Activated naive CD8-positive, alpha-beta T cell treated with anti-CD3 and anti-CD28 coated beads, Interleukin-2, amount 10 ng/mL, durations not matched to agents 7 days and 5 days (primary cell): ENCODE measurements at regions not wholly inside any gene's neighbourhood (a gene's known extent, or its start where the extent isn't known, plus 50 kb on each side); places are given as distances from the start of the nearest gene placed in this dataset.

Experiments
- ATAC-seq: fragments of 150-1000 bp; cut with Tn5 transposase; one replicate; pipeline ENCODE4 v1.10.0; 2021; ENCODE audit warnings: low read depth, moderate library complexity
- POLR2A ChIA-PET: fragments of 350-600 bp; sonication (Branson Sonifier 250); formaldehyde crosslinking; loops from one replicate; lab custom pipeline; 2021; ENCODE audit warnings: antibody characterized with exemption; lab: Charles Lee
- DNase-seq: peaks from one replicate; pipeline ENCODE4 v3.0.0; 2021
- H3K27ac Mint-ChIP-seq: one replicate; pipeline ENCODE4 v1.8.0; 2022; ENCODE audit warnings: mild to moderate bottlenecking, mixed read lengths
- H3K27me3 Mint-ChIP-seq: one replicate; pipeline ENCODE4 v1.8.0; 2022; ENCODE audit warnings: mild to moderate bottlenecking, moderate library complexity, mixed read lengths
- H3K36me3 Mint-ChIP-seq: one replicate; pipeline ENCODE4 v1.8.0; 2021; ENCODE audit warnings: mild to moderate bottlenecking, mixed read lengths
- H3K4me1 Mint-ChIP-seq: one replicate; pipeline ENCODE4 v1.8.0; 2021; ENCODE audit warnings: mixed read lengths
- H3K4me3 Mint-ChIP-seq: one replicate; pipeline ENCODE4 v1.8.0; 2022; ENCODE audit warnings: mild to moderate bottlenecking, moderate library complexity, mixed read lengths
- H3K9me3 Mint-ChIP-seq: one replicate; pipeline ENCODE4 v1.8.0; 2021; ENCODE audit warnings: mixed read lengths

DNA sequence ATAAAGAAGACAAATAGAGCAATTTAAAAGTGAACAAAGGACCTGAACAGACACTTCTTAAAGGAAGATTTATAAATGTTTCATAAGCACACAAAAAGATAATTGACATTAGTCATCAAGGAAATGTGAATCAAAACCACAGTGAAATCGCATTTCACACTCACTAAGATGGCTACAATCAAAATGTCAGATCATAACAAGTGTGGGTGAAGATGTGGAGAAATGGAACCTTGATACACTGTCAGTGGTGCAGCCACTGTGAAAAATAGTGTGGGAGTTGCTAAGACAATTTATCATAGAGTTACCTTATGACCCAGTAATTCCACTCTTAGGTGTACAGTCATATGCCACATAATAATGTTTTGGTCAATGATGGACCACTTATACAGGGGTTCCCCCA, 54.5 kb upstream of the HTR4 start:
- DNase-seq (no peak), ATAC-seq (no peak)
- Mint-ChIP-seq H3K27me3 (no peaks in the 10 kb centered on the region), H3K27ac (no peak overlapping the region), H3K9me3 (peaks cover 3% of the 10 kb centered on the region), H3K4me1 (no peaks in the 10 kb centered on the region), H3K4me3 (no peak overlapping the region), H3K36me3 (peaks cover 1% of the 10 kb centered on the region)
- POLR2A ChIA-PET, result no interaction called here

DNA sequence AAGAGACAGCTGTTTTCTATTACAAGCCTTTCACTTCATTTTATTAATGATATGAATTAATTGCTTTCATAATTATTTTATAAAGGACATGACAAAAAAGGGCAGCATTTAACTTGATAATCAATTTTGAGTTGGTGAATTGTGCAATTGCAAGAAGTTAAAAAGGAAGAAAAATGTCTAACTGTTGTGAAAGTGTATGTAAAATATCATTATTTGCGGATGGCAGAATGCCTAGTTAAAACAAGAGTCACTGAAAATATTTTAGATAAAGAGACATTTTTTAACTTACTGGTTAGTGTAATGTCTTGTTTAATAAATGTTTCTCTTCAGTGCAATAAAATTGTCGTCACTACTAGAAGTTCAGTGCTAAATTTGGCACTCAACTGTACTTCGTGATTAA, 57.6 kb upstream of the HTR4 start:
- ATAC-seq (no peak), DNase-seq (no peak)
- Mint-ChIP-seq H3K36me3 (peaks cover 1% of the 10 kb centered on the region), H3K9me3 (peaks cover 3% of the 10 kb centered on the region), H3K4me1 (no peaks in the 10 kb centered on the region), H3K27me3 (no peaks in the 10 kb centered on the region), H3K27ac (no peak overlapping the region), H3K4me3 (no peak overlapping the region)
- POLR2A ChIA-PET, result no interaction called here

DNA sequence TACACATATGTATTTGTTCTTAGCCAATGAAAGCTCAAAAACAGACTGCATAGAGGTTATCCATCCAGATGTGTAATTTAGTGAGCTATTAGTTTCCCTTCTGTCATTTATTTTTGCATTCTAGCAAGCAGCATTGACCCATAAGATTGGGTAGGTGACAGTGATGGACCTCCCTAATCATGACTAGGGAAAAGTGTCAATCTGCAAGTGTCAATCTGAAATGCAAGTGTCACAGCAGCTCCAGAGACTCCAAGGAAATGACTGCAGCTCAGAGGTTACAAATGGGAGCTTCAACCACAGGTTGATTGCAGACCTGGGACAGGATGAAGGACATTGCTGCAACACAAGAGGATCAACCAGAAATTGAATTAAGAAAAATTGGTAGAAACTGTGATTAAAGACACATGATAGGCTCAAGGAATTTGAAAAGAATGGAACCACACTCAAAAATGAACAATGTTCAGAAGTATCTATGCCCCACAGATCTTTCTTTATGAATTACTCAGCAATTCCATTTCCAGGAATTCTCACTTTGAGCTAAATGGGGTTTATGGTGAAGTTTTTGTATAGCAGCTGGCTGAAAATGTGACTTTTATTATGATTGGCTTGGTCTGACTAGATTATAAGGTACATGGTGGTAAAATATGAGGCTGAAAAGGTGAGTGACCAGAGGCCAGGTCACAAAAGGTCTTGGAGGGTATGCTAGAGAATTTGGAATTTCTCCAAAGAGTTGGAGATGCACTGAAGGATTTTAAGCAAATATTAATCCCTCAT, 59.6 kb upstream of the HTR4 start:
- ATAC-seq (no peak), DNase-seq (no peak)
- Mint-ChIP-seq H3K27me3 (no peaks in the 10 kb centered on the region), H3K4me1 (no peaks in the 10 kb centered on the region), H3K9me3 (peaks cover 5% of the 10 kb centered on the region), H3K27ac (no peak overlapping the region), H3K4me3 (no peak overlapping the region), H3K36me3 (peaks cover 1% of the 10 kb centered on the region)
- POLR2A ChIA-PET, result no interaction called here

DNA sequence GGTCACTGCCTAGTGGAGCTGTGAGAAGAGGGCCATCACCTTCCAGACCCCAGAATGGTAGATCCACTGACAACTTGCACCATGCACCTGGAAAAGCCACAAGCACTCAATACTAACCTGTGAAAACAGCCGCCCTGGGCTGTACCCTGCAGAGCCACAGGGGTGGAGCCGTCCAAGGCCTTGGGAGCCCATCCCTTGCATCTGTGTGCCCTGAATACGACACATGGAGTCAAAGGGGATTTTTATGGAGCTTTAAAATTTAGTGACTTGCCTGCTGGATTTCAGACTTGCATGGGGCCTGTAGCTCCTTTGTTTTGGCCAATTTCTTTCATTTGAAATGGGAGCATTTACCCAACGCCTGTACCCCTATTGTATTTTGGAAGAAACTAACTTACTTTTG, 62.4 kb upstream of the HTR4 start:
- no peaks in the 10 kb centered on the region for H3K36me3 Mint-ChIP-seq
- POLR2A ChIA-PET, result no interaction called here
- H3K4me1 Mint-ChIP-seq, result no peaks in the 10 kb centered on the region
- no peak overlapping the region for H3K27ac Mint-ChIP-seq
- H3K9me3 Mint-ChIP-seq, result peaks cover 2% of the 10 kb centered on the region
- H3K4me3 Mint-ChIP-seq, result no peak overlapping the region
- ATAC-seq (no peak), DNase-seq (no peak)
- H3K27me3 Mint-ChIP-seq, result peaks cover 2% of the 10 kb centered on the region

DNA sequence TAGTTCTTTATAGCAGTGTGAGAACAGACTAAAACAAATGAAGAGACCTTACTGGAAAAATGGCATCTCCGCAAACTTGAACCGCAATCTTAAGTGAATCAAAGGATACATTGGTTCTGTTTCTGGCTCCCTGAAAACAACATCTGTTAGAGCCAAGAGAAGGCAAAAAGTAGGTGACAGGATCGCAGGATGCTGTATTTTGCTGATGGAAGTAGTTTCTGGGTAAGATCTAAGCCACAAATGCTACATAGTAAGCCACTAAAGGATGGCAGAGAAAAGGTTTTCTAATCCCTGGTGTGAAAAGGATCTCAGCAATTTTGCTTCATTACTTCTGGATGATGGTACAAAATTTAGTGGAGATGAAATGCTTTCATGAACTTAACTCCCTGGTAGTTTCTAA, 63.3 kb upstream of the HTR4 start:
- Mint-ChIP-seq H3K4me3 (no peak overlapping the region), H3K9me3 (peaks cover 2% of the 10 kb centered on the region), H3K4me1 (no peaks in the 10 kb centered on the region), H3K27ac (no peak overlapping the region), H3K27me3 (peaks cover 2% of the 10 kb centered on the region), H3K36me3 (no peaks in the 10 kb centered on the region)
- ATAC-seq, result no peak
- no peak for DNase-seq
- POLR2A ChIA-PET, result no interaction called here

DNA sequence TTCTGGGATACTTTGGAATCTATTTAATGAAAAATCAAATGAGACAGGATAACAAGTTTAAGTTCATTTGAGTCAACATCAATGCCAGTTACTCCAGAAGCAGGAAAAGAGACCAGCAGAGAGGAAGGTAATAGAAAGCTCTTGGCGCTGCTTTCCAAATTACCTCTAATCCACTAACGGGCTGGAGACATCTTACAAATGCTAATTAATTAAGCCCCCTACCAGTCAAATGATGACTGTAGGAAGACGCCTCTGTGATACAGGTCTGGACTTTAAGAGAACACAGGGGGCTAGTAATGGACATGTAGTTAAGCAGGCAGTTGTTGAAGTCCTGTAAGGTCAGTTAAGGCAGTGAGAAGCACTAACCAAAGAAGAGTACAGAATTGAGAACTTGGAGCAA, 65.3 kb upstream of the HTR4 start:
- POLR2A ChIA-PET, result no interaction called here
- Mint-ChIP-seq H3K4me3 (no peak overlapping the region), H3K27ac (no peak overlapping the region), H3K4me1 (no peaks in the 10 kb centered on the region), H3K9me3 (peaks cover 2% of the 10 kb centered on the region), H3K36me3 (no peaks in the 10 kb centered on the region), H3K27me3 (peaks cover 10% of the 10 kb centered on the region)
- DNase-seq (no peak), ATAC-seq (no peak)

DNA sequence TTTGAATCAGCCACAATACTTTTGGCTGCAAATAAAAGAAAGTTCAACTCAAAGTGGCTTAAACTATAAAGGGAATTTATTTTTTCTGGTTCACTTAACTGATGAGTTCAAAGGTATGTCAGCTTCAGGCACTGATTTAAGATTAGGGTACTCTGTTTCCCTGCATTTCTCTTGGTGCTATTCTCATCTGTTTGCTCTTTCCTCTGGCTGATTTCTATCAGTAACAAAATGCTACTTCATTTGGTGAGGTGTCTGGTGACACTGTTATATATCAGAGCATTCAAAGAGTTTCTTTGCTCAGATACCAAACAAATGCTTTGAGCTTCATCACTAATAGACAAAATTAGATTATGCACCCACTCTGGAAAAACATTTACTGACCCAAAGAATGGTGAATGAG, 65.9 kb upstream of the HTR4 start:
- Mint-ChIP-seq H3K27me3 (peaks cover 10% of the 10 kb centered on the region), H3K4me1 (no peaks in the 10 kb centered on the region), H3K9me3 (peaks cover 2% of the 10 kb centered on the region), H3K36me3 (no peaks in the 10 kb centered on the region), H3K27ac (no peak overlapping the region), H3K4me3 (no peak overlapping the region)
- ATAC-seq (no peak), DNase-seq (no peak)
- POLR2A ChIA-PET, result no interaction called here

DNA sequence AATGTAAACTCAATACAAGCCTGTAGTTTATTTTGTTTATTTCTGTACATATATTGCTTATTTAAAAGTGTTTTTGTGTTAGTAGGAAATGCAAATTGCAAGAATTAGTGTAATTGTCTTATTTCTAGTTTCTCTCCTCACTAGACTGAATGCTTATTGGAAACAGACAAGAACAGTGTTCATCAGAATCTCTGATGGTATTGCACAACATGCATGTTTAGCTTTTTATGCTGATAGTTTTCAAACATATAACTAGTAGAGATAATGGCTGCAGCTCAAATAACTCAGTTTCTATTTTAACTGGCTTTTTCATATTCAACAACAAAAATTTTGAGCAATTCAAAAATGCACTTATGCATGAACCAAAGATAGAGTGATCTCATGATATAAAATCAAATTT, 68.8 kb upstream of the HTR4 start:
- Mint-ChIP-seq H3K27ac (no peak overlapping the region), H3K27me3 (peaks cover 10% of the 10 kb centered on the region), H3K9me3 (no peaks in the 10 kb centered on the region), H3K4me3 (no peak overlapping the region), H3K36me3 (no peaks in the 10 kb centered on the region), H3K4me1 (no peaks in the 10 kb centered on the region)
- ATAC-seq, result no peak
- POLR2A ChIA-PET, result no interaction called here
- DNase-seq, result no peak

DNA sequence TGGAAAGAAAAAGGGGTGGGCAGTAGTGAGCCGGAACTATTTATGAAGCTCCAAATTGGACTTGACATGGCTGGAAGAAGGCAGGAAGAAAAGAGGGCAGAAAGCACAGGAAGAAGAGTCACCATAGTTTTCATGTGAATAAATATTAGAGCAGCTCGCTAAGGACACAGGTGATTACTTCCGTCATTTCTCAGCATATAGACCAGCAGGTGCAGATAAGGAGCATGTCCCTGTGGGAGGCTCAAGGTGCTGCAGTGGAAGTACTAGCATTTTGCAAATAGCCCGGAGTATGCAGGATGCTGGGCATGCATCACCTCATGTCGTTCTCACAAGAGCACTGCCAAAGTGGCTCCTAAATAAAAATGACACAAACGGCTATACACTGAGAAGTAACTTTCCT, 71.3 kb upstream of the HTR4 start:
- Mint-ChIP-seq H3K4me1 (peaks cover 2% of the 10 kb centered on the region), H3K9me3 (no peaks in the 10 kb centered on the region), H3K36me3 (no peaks in the 10 kb centered on the region), H3K4me3 (no peak overlapping the region), H3K27me3 (peaks cover 7% of the 10 kb centered on the region), H3K27ac (no peak overlapping the region)
- no peak for DNase-seq
- POLR2A ChIA-PET, result no interaction called here
- ATAC-seq, result no peak

DNA sequence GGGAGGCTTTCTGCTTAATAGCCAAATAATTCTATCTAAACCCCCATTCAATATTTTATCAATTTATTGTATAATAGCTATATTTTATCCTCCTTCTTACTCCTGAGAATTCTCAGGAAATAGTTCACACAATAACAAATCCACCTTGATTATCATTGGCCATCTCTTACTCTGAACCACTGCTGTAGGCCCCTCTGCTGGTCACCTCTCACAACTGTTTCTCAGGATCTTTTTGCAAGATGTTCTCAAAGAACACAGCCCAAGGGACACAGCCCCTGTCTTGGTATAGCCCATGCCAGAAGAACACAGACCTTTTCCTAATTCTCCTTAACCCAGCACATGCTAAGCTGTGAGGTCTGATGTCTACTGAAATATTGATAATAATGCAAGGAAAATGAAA, 74.9 kb upstream of the HTR4 start:
- Mint-ChIP-seq H3K36me3 (no peaks in the 10 kb centered on the region), H3K9me3 (no peaks in the 10 kb centered on the region), H3K27ac (no peak overlapping the region), H3K4me1 (peaks cover 8% of the 10 kb centered on the region), H3K4me3 (no peak overlapping the region), H3K27me3 (peaks cover 10% of the 10 kb centered on the region)
- ATAC-seq, result no peak
- POLR2A ChIA-PET, result no interaction called here
- DNase-seq, result no peak

DNA sequence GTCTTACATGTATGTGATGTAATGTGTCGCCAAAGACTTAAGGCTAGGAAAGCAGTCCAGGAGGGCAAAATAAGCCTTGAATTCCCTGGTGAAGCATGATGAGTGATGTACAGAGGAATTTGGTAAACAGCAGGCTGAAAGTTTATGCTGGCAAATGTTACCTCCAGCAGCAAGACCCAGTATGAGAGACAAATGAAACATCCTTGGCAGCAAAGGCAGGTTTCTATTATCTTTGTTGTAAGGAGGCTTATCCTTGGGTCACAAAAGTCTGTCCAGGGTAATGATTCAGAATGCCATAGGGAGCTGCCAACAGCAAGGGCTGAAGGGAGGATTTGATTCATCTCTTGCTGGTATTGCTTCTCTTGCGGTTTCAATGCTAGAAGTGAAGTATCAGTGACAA, 75.9 kb upstream of the HTR4 start:
- Mint-ChIP-seq H3K27ac (no peak overlapping the region), H3K4me1 (peaks cover 8% of the 10 kb centered on the region), H3K9me3 (no peaks in the 10 kb centered on the region)

DNA sequence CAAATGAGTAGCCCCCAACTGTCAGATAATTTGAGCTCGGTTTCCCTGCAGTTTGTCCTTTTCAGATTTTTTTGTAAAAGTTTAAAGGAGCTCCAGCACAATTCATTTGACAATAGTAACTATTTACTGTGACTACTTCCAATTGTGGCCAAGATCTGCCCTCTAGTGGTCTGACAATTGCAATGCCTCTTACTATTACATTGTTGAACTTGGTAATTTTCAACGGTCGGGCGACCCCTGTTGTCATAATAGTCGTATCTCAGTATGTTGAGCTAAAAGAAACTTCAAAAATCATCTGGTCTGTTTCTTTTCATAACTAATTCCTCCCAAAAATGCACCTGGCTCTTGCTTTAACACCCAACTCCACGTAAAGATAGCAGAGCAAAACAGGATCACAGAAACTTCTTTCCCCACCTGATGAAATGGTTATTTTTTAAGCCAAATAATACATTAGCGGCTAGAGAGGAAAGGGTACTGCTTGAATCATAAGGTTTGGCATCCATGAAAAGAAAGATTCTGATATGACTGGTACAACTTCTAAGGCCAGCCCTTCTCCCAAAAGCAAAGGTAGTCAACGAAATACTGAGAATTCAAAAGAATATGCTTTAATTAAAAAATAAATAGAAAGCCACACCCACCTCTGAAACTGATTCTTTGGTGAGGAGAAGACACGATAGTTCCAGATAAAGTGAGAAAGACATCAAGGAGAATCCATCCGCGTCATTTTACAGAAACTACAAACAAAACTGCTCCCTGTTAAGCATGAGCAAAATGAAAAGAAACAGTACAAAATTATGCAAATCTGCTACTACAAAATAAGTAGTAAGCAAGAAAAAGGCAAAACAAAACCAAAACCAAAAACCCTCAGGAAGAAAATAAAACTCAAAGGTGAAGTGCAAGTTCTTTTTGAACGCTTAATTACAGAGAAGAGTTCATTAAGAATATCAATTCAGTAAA, 76.9 kb upstream of the HTR4 start:
- Mint-ChIP-seq H3K36me3 (no peaks in the 10 kb centered on the region), H3K27me3 (peaks cover 11% of the 10 kb centered on the region), H3K4me1 (peaks cover 8% of the 10 kb centered on the region), H3K4me3 (peak overlapping the region; percentile 29), H3K9me3 (no peaks in the 10 kb centered on the region), H3K27ac (no peak overlapping the region)
- POLR2A ChIA-PET, result interaction anchor here (0.7 kb wide), 1 partner anchor 287 kb away, joined by 3 read pairs; no protein-coding TSS in a partner anchor
- DNase-seq, result peak; percentile 32
- ATAC-seq, result peak; percentile 93

More for the DNA sequence above, 75.9 kb upstream of the HTR4 start:
- no peak for DNase-seq
- no peaks in the 10 kb centered on the region for H3K36me3 Mint-ChIP-seq
- ATAC-seq, result no peak
- peaks cover 7% of the 10 kb centered on the region for H3K27me3 Mint-ChIP-seq
- no peak overlapping the region for H3K4me3 Mint-ChIP-seq
- POLR2A ChIA-PET, result no interaction called here

DNA sequence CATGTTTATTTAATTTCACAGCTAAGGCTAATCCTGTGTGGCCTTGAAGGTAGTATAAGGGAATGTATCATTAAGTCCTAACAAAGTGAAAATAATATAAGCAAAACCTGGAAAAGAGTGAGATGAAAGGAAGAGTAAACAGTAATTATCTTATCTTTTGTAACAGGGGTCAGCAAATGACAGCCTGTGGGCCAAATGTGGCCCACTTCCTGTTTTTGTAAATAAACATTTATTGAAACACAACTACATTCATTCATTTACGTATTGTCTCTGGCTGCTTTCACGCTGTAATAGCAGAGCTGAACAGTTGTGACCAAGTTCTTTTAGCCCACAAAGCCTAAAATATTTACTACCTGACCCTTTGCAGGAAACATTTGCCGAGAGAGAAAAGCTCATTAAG, 78.4 kb upstream of the HTR4 start:
- POLR2A ChIA-PET, result no interaction called here
- H3K4me1 Mint-ChIP-seq, result peaks cover 8% of the 10 kb centered on the region
- no peak for ATAC-seq
- peaks cover 15% of the 10 kb centered on the region for H3K27me3 Mint-ChIP-seq
- H3K27ac Mint-ChIP-seq, result no peak overlapping the region
- no peak overlapping the region for H3K4me3 Mint-ChIP-seq
- H3K9me3 Mint-ChIP-seq, result no peaks in the 10 kb centered on the region
- DNase-seq, result no peak
- H3K36me3 Mint-ChIP-seq, result no peaks in the 10 kb centered on the region
